Nephron (organoid): ENCODE measurements at regions not wholly inside any gene's neighbourhood (a gene's known extent, or its start where the extent isn't known, plus 50 kb on each side); places are given as distances from the start of the nearest gene placed in this dataset.
"Not testable (repeated sequence)": the region's sequence is repeated elsewhere in the genome, so short reads cannot be mapped to it uniquely, and the experiment has no call there.

Experiments used
- H3K27ac Mint-ChIP-seq, 3 experiments: 2 replicates each; pipeline ENCODE4 v1.8.0; 2020; ENCODE audit warnings: mixed read lengths in 3 of 3, mild to moderate bottlenecking in 2 of 3, moderate library complexity in 1 of 3
- H3K27me3 Mint-ChIP-seq: 2 replicates; pipeline ENCODE4 v1.8.0; 2021; ENCODE audit warnings: low read depth, mild to moderate bottlenecking, moderate library complexity, mixed read lengths
- H3K36me3 Mint-ChIP-seq: 2 replicates; pipeline ENCODE4 v1.8.0; 2020; ENCODE audit warnings: low read depth, mixed read lengths
- H3K4me1 Mint-ChIP-seq: 2 replicates; pipeline ENCODE4 v1.8.0; 2020; ENCODE audit warnings: mixed read lengths
- H3K4me3 Mint-ChIP-seq, 3 experiments: 2 replicates each; pipeline ENCODE4 v1.8.0; 2020; ENCODE audit warnings: mild to moderate bottlenecking in 3 of 3, mixed read lengths in 3 of 3, moderate library complexity in 2 of 3
- H3K9me3 Mint-ChIP-seq: 2 replicates; pipeline ENCODE4 v1.8.0; 2020; ENCODE audit warnings: mixed read lengths
- CTCF ChIP-seq, 3 experiments: fragments of 200-600 bp; sonication (generic); IDR thresholded peaks; one replicate each; pipeline ENCODE4 v1.5.0; 2021; ENCODE audit warnings: antibody characterized with exemption in 3 of 3; ENCODE audit not compliant: unreplicated experiment in 3 of 3

DNA sequence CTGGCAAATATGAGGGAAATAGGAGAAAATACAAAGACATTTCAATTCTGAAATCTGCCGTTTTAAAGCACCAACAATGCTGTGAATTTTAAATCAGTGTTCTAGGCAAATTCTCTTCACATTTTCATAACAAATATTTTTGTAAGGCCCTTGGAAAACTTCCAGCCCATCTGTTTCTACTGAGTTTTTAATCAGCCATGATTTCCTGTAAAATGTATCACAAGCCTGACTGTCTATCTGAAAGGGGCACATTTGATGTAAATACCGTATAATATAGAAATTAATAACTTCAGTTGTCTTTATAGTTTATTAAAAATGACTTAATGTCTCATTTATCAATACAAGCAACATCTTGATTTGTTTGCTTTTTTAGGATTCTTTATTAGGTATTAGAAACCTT is 454.7 kb downstream of the PYDC2 start:
- TF ChIP-seq CTCF (IDR thresholded peaks at IDR 0.05; ENCODE audit: unreplicated experiment in 3 of 3) = no peak
- Mint-ChIP-seq H3K27me3 (no peaks in the 10 kb centered on the region), H3K36me3 (no peaks in the 10 kb centered on the region), H3K4me1 (no peaks in the 10 kb centered on the region), H3K9me3 (peaks cover 5% of the 10 kb centered on the region), H3K27ac (no peak overlapping the region), H3K4me3 (no peak overlapping the region)

- TF ChIP-seq CTCF (IDR thresholded peaks at IDR 0.05; ENCODE audit: unreplicated experiment in 3 of 3) = no peak
- no peaks in the 10 kb centered on the region for H3K9me3 Mint-ChIP-seq
- H3K4me3 Mint-ChIP-seq = no peak overlapping the region
- no peaks in the 10 kb centered on the region for H3K36me3 Mint-ChIP-seq
- no peak overlapping the region for H3K27ac Mint-ChIP-seq
- H3K27me3 Mint-ChIP-seq = no peaks in the 10 kb centered on the region
- H3K4me1 Mint-ChIP-seq = no peaks in the 10 kb centered on the region
These were observed 458.6 kb downstream of the PYDC2 start for GRCh38 chr3:191919491-191920026.

GRCh38 chr3:191922570-191922969 is 461.6 kb downstream of the PYDC2 start:
- H3K36me3 Mint-ChIP-seq = no peaks in the 10 kb centered on the region
- H3K4me3 Mint-ChIP-seq = no peak overlapping the region
- no peak for TF ChIP-seq CTCF (IDR thresholded peaks at IDR 0.05; ENCODE audit: unreplicated experiment in 3 of 3)
- no peaks in the 10 kb centered on the region for H3K4me1 Mint-ChIP-seq
- H3K27ac Mint-ChIP-seq = no peak overlapping the region
- no peaks in the 10 kb centered on the region for H3K9me3 Mint-ChIP-seq
- no peaks in the 10 kb centered on the region for H3K27me3 Mint-ChIP-seq

- not testable (repeated sequence) for H3K27ac Mint-ChIP-seq, H3K4me3 Mint-ChIP-seq, H3K36me3 Mint-ChIP-seq
These were observed 466.3 kb downstream of the PYDC2 start for GRCh38 chr3:191927183-191927817.

GRCh38 chr3:191927998-191928397 is 467.0 kb downstream of the PYDC2 start:
- H3K4me3 Mint-ChIP-seq, H3K36me3 Mint-ChIP-seq, H3K27me3 Mint-ChIP-seq, H3K9me3 Mint-ChIP-seq, H3K27ac Mint-ChIP-seq, H3K4me1 Mint-ChIP-seq: not testable (repeated sequence)

More at GRCh38 chr3:191927183-191927817, 466.3 kb downstream of the PYDC2 start:
- H3K27me3 Mint-ChIP-seq, H3K9me3 Mint-ChIP-seq, H3K4me1 Mint-ChIP-seq: not testable (repeated sequence)

- Mint-ChIP-seq H3K9me3 (no peaks in the 10 kb centered on the region), H3K4me1 (no peaks in the 10 kb centered on the region), H3K36me3 (no peaks in the 10 kb centered on the region), H3K4me3 (no peak overlapping the region), H3K27me3 (no peaks in the 10 kb centered on the region), H3K27ac (no peak overlapping the region)
- TF ChIP-seq CTCF (IDR thresholded peaks at IDR 0.05; ENCODE audit: unreplicated experiment in 3 of 3) = no peak
These were observed 483.9 kb downstream of the PYDC2 start for GRCh38 chr3:191944835-191945234.

GRCh38 chr3:191952186-191952585 is 491.2 kb downstream of the PYDC2 start:
- Mint-ChIP-seq H3K4me1 (no peaks in the 10 kb centered on the region), H3K9me3 (no peaks in the 10 kb centered on the region), H3K27me3 (no peaks in the 10 kb centered on the region), H3K27ac (no peak overlapping the region), H3K4me3 (no peak overlapping the region), H3K36me3 (no peaks in the 10 kb centered on the region)
- no peak for TF ChIP-seq CTCF (IDR thresholded peaks at IDR 0.05; ENCODE audit: unreplicated experiment in 3 of 3)
